Endothelial cell of umbilical vein (primary cell): ENCODE measurements at regions not wholly inside any gene's neighbourhood (a gene's known extent, or its start where the extent isn't known, plus 50 kb on each side); places are given as distances from the start of the nearest gene placed in this dataset.

Source experiments
- BruUV-seq: library from RNA; stranded (reverse); fragments of 400-500 nt; replicated peaks from 2 replicates; lab custom pipeline; 2021; lab: Mats Ljungman, UMichigan
- CTCF ChIA-PET: fragments of 300-600, 350-600 bp; sonication (Branson Sonifier 250); formaldehyde crosslinking; loops from one replicate; lab custom pipeline; 2021; ENCODE audit warnings: antibody characterized with exemption, inconsistent platforms; lab: Charles Lee
- POLR2A ChIA-PET: fragments of 300-600, 350-600 bp; sonication (Branson Sonifier 250); formaldehyde crosslinking; loops from one replicate; lab custom pipeline; 2021; ENCODE audit warnings: antibody characterized with exemption, inconsistent platforms; lab: Charles Lee
- DNase-seq: peaks from one replicate; pipeline ENCODE4 v3.0.0-alpha.2; 2011; ENCODE audit warnings: low read depth, low spot score
- FAIRE-seq: peaks from 2 replicates; lab custom pipeline; 2011; peaks lifted over from hg19 to GRCh38; lab: Jason Lieb, UNC
- H2AFZ ChIP-seq: 2 replicates; pipeline ENCODE4 v1.6.0; 2012; ENCODE audit warnings: low read depth, low read length, control low read depth, inconsistent platforms
- H3K27ac ChIP-seq: 2 replicates; pipeline ENCODE4 v1.5.1; 2011; ENCODE audit warnings: low read depth, mild to moderate bottlenecking, control low read depth, low read length, moderate library complexity; ENCODE audit not compliant: insufficient read depth
- H3K27me3 ChIP-seq, 2 experiments: 2 replicates each; pipeline versions ENCODE4 v1.6.0 to v1.6.1; 2011; ENCODE audit warnings: low read length in 2 of 2, mixed read lengths in 1 of 2; ENCODE audit not compliant: control insufficient read depth in 2 of 2, insufficient read depth in 2 of 2
- H3K36me3 ChIP-seq, 2 experiments: 2 replicates in 1 of 2; 3 replicates in 1 of 2; pipeline ENCODE4 v1.5.1; 2011; ENCODE audit warnings: low read length in 2 of 2, mild to moderate bottlenecking in 1 of 2, moderate library complexity in 1 of 2; ENCODE audit not compliant: control insufficient read depth in 2 of 2, insufficient read depth in 2 of 2; ENCODE audit errors: extremely low read depth in 1 of 2
- H3K4me1 ChIP-seq: 3 replicates; pipeline ENCODE4 v1.5.1; 2011; ENCODE audit warnings: mild to moderate bottlenecking, low read length; ENCODE audit not compliant: control insufficient read depth, insufficient read depth; ENCODE audit errors: extremely low read depth
- H3K4me2 ChIP-seq: 2 replicates; pipeline ENCODE4 v1.6.1; 2011; ENCODE audit warnings: low read length, control low read depth, mixed read lengths; ENCODE audit not compliant: insufficient read depth
- H3K4me3 ChIP-seq, 3 experiments: fragments of 200-600 bp in 1 of 3; sonication (generic), shearing (Covaris generic) in 1 of 3; replicated peaks in 1 of 3; 2 replicates each; pipeline ENCODE4 v1.5.1; 2011 to 2016; ENCODE audit warnings: control low read depth in 3 of 3, low read length in 3 of 3, mild to moderate bottlenecking in 2 of 3, inconsistent platforms in 1 of 3, low read depth in 1 of 3, moderate library complexity in 1 of 3; ENCODE audit not compliant: insufficient read depth in 1 of 3
- H3K79me2 ChIP-seq: 2 replicates; pipeline ENCODE4 v1.6.0; 2012; ENCODE audit warnings: low read length, inconsistent platforms; ENCODE audit not compliant: control insufficient read depth, insufficient read depth
- H3K9ac ChIP-seq: replicated peaks from 2 replicates; pipeline ENCODE3; 2011; ENCODE audit warnings: low read length, control low read depth; ENCODE audit not compliant: insufficient read depth; ENCODE audit errors: extremely low read depth
- H3K9me1 ChIP-seq: replicated peaks from 3 replicates; pipeline ENCODE4 v1.6.0; 2011; ENCODE audit warnings: mild to moderate bottlenecking, low read length; ENCODE audit not compliant: control insufficient read depth, insufficient read depth; ENCODE audit errors: extremely low read depth
- H3K9me3 ChIP-seq: replicated peaks from 2 replicates; pipeline ENCODE4 v1.5.1; 2012; ENCODE audit warnings: low read length, inconsistent platforms; ENCODE audit not compliant: control insufficient read depth, insufficient read depth
- H4K20me1 ChIP-seq: replicated peaks from 2 replicates; pipeline ENCODE3; 2011; ENCODE audit warnings: mild to moderate bottlenecking, low read length; ENCODE audit not compliant: control insufficient read depth, insufficient read depth; ENCODE audit errors: extremely low read depth
- EZH2 ChIP-seq: IDR thresholded peaks from 2 replicates; pipeline ENCODE4 v1.6.1; 2012; ENCODE audit warnings: borderline replicate concordance, low read depth, mild to moderate bottlenecking, moderate library complexity, low read length, inconsistent platforms; ENCODE audit not compliant: severe bottlenecking
- FOS ChIP-seq: IDR thresholded peaks from 2 replicates; pipeline ENCODE4 v1.6.1; 2011; ENCODE audit warnings: mild to moderate bottlenecking, low read length, moderate library complexity, borderline replicate concordance; ENCODE audit not compliant: insufficient read depth
- GATA2 ChIP-seq: IDR thresholded peaks from 2 replicates; pipeline ENCODE4 v1.7.0; 2011; ENCODE audit warnings: low read depth, mild to moderate bottlenecking, moderate library complexity, mixed read lengths, low read length; ENCODE audit not compliant: insufficient read length, insufficient read depth
- JUN ChIP-seq: IDR thresholded peaks from 2 replicates; pipeline ENCODE4 v1.6.1; 2011; ENCODE audit warnings: borderline replicate concordance, low read depth; ENCODE audit not compliant: insufficient read length, insufficient read depth
- MYC ChIP-seq: IDR thresholded peaks from one replicate; pipeline ENCODE4 v1.6.1; 2011; ENCODE audit warnings: mild to moderate bottlenecking, low read depth, low read length
- POLR2A ChIP-seq: IDR thresholded peaks from 2 replicates; pipeline ENCODE4 v1.6.1; 2012; ENCODE audit warnings: low read depth, mild to moderate bottlenecking, control low read depth, low read length
- POLR2AphosphoS5 ChIP-seq: IDR thresholded peaks from 2 replicates; pipeline ENCODE4 v1.6.1; 2012; ENCODE audit warnings: low read depth, mild to moderate bottlenecking, control low read depth, low read length, moderate library complexity; ENCODE audit not compliant: insufficient read depth
- dilution Hi-C: fragments of 300-500 bp; cut with MboI; formaldehyde crosslinking; loops from one replicate; pipeline ENCODE4 v1.15.0; 2019; ENCODE audit warnings: low sequenced_read_pairs; ENCODE audit not compliant: extremely low pct_ligation_motif_present
- intact Hi-C: fragments of 100-400 bp; cut with micrococcal nuclease; formaldehyde crosslinking; loops from one replicate; pipeline ENCODE4 v1.10.0; 2022
- TF ChIP-seq, protein P1 (sequence below), 2 donors: IDR thresholded peaks; 1 replicate in 1 of 2; 2 replicates in 1 of 2; pipeline ENCODE4 v1.5.1; 2011; ENCODE audit warnings: low read length in 2 of 2, mild to moderate bottlenecking in 2 of 2, moderate library complexity in 2 of 2, control low read depth in 1 of 2, inconsistent platforms in 1 of 2, low read depth in 1 of 2; ENCODE audit not compliant: insufficient read depth in 1 of 2; ENCODE audit errors: extremely low read depth in 1 of 2
- TF ChIP-seq, protein P2 (sequence below): IDR thresholded peaks from 2 replicates; pipeline ENCODE4 v1.6.1; 2011; ENCODE audit not compliant: insufficient read depth, insufficient read length

GRCh38 chr13:74922963-74923362 is 559.0 kb downstream of the TBC1D4 start:
- no peaks in the 10 kb centered on the region for H3K4me1 ChIP-seq
- no peaks in the 10 kb centered on the region for H4K20me1 ChIP-seq
- TF ChIP-seq GATA2, result no peak
- TF ChIP-seq, protein P1, sequence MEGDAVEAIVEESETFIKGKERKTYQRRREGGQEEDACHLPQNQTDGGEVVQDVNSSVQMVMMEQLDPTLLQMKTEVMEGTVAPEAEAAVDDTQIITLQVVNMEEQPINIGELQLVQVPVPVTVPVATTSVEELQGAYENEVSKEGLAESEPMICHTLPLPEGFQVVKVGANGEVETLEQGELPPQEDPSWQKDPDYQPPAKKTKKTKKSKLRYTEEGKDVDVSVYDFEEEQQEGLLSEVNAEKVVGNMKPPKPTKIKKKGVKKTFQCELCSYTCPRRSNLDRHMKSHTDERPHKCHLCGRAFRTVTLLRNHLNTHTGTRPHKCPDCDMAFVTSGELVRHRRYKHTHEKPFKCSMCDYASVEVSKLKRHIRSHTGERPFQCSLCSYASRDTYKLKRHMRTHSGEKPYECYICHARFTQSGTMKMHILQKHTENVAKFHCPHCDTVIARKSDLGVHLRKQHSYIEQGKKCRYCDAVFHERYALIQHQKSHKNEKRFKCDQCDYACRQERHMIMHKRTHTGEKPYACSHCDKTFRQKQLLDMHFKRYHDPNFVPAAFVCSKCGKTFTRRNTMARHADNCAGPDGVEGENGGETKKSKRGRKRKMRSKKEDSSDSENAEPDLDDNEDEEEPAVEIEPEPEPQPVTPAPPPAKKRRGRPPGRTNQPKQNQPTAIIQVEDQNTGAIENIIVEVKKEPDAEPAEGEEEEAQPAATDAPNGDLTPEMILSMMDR (IDR thresholded peaks at IDR 0.05; ENCODE audit: extremely low read depth in 1 of 2, insufficient read depth in 1 of 2, low read depth in 1 of 2, low read length in 2 of 2), result no peak
- TF ChIP-seq POLR2A, result no peak
- no peak for TF ChIP-seq FOS
- no peak for TF ChIP-seq JUN
- TF ChIP-seq EZH2, result no peak
- TF ChIP-seq, protein P2, sequence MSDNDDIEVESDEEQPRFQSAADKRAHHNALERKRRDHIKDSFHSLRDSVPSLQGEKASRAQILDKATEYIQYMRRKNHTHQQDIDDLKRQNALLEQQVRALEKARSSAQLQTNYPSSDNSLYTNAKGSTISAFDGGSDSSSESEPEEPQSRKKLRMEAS, result no peak
- TF ChIP-seq POLR2AphosphoS5, result no peak
- TF ChIP-seq MYC, result no peak
- intact Hi-C loops (no loop called here), dilution Hi-C loops (no loop called here)
- DNase-seq (no peak), FAIRE-seq (no peak)
- H3K4me3 ChIP-seq, result no peak overlapping the region
- no peak overlapping the region for H3K9ac ChIP-seq
- no TSS peak for BruUV-seq
- no peak overlapping the region for H3K27ac ChIP-seq
- no peaks in the 10 kb centered on the region for H3K36me3 ChIP-seq
- H3K27me3 ChIP-seq, result no peaks in the 10 kb centered on the region
- H2AFZ ChIP-seq, result no peak overlapping the region
- no peaks in the 10 kb centered on the region for H3K79me2 ChIP-seq
- POLR2A ChIA-PET, result no interaction called here
- H3K4me2 ChIP-seq, result no peak overlapping the region
- CTCF ChIA-PET, result interaction anchor here (0.6 to 1.1 kb wide), 3 partner anchors 21 to 1181 kb away, joined by 3 to 5 read pairs (median 4); no protein-coding TSS in a partner anchor
- no peaks in the 10 kb centered on the region for H3K9me1 ChIP-seq
- no peaks in the 10 kb centered on the region for H3K9me3 ChIP-seq
